DND-41 (cell line): ENCODE measurements at regions not wholly inside any gene's neighbourhood (a gene's known extent, or its start where the extent isn't known, plus 50 kb on each side); places are given as distances from the start of the nearest gene placed in this dataset.

ENCODE experiments used
- EZH2 ChIP-seq: IDR thresholded peaks from 3 replicates; pipeline ENCODE4 v1.6.1; 2012; ENCODE audit warnings: borderline replicate concordance, low read depth, mild to moderate bottlenecking, moderate library complexity, low read length, inconsistent platforms; ENCODE audit not compliant: severe bottlenecking
- TF ChIP-seq, protein P1 (sequence below): IDR thresholded peaks from 2 replicates; pipeline ENCODE4 v1.5.1; 2012; ENCODE audit warnings: borderline replicate concordance, low read length, moderate library complexity, mild to moderate bottlenecking; ENCODE audit not compliant: poor library complexity, severe bottlenecking; ENCODE audit errors: extremely low read depth

DNA sequence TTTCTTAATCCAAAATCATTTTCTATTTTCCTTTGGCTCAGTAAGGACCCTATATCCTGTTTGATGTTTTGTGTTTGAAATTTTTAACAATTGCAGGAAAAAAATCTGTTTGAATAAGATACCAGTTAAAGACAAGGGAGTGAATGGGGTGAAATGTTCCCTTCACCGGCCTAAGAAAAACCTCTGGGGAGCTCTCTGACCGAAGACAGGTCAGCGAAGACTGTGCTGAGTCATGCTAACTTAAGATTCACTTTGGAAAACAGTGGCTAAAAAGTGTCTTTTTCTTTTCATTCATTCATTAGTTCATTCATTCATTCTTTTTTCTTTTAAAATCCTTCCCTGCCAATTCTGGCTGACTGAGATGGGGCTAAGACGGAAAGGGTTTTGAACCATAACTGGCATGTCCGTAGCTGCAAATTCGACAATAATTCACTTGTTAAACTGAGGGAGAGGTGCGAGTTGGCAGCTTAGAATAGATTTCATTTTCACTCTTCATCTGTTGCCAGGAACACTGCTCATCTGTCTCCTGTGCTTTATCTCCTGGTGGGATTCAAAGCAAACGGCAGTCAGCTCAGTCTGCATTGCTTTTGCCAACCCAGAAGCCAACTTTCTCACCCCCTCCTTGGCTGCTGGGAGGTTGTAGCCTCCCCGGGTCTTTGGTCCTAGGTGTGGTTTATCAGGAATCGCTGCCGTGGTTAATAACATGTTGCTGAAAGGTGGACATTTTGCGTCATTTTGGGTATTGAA is 434.0 kb upstream of the LARGE1 start:
- TF ChIP-seq, protein P1, sequence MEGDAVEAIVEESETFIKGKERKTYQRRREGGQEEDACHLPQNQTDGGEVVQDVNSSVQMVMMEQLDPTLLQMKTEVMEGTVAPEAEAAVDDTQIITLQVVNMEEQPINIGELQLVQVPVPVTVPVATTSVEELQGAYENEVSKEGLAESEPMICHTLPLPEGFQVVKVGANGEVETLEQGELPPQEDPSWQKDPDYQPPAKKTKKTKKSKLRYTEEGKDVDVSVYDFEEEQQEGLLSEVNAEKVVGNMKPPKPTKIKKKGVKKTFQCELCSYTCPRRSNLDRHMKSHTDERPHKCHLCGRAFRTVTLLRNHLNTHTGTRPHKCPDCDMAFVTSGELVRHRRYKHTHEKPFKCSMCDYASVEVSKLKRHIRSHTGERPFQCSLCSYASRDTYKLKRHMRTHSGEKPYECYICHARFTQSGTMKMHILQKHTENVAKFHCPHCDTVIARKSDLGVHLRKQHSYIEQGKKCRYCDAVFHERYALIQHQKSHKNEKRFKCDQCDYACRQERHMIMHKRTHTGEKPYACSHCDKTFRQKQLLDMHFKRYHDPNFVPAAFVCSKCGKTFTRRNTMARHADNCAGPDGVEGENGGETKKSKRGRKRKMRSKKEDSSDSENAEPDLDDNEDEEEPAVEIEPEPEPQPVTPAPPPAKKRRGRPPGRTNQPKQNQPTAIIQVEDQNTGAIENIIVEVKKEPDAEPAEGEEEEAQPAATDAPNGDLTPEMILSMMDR = no peak
- no peak for TF ChIP-seq EZH2
